NCI-H82 treated with DMSO at 0.1 percent for 48 hours (cell line): ENCODE measurements at regions not wholly inside any gene's neighbourhood (a gene's known extent, or its start where the extent isn't known, plus 50 kb on each side); places are given as distances from the start of the nearest gene placed in this dataset.

ENCODE experiments used
- DNase-seq: peaks from one replicate; lab custom pipeline; 2025; ENCODE audit not compliant: unreplicated experiment; lab: John Stamatoyannopoulos, UW

DNA sequence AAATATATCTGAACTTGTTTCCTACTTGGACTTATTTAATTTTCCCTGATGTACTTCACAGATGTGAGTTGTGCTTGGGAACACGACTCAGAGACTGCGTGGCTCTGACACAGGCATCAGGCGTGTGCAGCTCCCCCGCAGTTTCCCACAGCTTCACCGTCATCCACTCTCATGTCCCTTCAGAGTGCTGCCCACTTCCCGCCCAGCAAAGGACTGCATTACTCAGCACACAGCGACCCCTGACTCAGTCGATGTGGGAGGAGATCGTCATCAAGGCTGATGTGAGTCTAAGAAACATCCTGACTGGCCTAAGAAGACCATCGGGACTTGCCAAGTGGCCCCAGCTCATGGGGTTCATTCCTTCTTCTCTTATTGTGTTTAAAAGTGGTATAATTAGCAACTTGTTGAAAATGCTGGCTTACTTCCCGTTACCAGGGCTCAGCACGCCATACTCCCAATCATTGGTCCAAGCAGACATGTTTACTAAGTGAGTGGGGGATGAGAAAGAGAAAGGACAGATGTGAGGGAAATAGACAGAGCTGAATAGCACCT lies 539.4 kb upstream of the JARID2 start:
- no peak for DNase-seq

DNA sequence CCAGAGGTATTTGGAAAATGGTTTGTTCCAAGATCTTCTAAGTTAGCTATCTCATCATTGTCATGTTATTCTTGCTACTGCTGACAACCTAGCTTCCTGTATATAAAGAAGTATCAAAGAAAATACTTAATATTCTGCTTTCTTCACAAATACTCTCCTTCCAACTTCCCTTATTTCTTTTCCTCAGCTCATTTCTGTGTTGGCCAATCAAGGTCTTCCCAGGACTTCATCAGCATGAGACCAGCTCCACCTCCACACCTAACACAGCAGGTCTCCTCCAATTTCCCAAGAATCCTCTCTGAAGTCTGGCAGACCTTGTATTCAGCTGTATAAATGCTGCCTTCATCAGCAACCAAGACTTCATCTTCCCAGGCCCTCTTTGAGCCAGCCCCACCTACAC lies 538.6 kb upstream of the JARID2 start:
- no peak for DNase-seq

DNA sequence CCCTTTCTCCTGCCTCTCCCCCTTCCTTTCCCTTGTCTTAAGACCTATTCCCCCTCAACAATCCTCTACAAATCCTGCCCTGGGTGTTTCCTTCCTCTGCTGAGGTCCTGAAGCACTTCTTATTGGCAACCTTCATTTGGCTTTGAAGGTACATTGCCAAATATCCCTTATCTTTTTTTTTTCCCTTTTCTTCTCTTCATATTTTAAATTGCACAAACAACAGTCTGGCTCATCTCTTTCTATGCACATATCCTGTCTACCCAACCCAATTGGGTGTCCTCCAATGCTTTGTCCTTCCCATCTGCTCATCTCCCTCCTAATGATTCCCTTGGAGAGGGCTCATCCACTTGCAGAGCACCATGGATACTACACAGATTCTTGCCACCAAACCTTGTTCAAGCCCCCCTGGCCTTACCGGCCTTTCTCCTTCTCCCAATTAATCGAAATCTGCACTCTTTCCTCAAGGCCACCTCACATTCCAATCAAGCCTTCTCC lies 537.9 kb upstream of the JARID2 start:
- no peak for DNase-seq

DNA sequence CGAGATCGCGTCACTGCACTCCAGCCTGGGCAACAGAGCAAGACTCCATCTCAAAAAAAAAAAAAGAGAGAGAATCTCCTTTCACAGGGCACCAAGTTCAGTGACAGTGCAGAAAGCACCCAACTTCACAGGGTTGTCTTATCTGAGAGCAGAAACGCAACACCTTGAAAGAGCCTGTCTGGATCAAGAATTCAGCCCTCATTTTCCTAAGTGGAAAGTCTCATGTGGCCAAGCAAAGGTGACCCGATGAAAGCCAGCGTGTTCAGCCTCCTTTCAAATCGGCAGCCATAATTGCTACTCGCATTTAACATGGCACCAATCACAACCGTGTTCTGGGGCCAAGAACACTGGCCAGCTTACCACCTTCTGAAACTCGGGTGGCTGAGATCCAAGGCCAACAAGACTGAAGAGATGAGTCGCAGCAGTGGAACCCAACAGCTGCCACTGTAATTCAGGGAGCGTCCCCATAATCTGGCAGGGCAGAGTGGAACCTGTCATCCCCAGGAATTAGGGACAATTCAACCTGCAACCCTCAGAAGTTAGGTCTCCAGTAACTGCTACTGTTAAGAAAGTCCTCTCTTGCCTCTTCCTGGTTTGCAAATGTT lies 536.7 kb upstream of the JARID2 start:
- DNase-seq = no peak

DNA sequence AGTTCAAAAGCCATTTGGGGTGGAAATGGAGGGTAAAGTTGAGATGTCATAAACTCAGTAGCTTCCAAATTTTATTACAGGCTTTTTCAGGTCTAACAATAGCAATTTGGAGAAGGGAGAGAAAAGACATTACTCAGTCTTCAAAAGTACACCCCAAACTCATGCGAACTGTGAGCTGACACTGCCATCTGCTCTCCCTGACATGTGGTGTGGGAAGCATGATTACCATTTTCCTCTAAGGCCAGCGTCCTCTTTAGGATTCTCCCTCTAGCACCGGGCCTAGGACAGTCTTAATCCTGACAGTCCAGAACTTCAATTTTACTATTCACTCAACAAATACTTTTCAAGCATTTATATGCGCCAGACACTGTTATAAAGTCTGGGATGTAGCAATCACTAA lies 536.0 kb upstream of the JARID2 start:
- DNase-seq = no peak

DNA sequence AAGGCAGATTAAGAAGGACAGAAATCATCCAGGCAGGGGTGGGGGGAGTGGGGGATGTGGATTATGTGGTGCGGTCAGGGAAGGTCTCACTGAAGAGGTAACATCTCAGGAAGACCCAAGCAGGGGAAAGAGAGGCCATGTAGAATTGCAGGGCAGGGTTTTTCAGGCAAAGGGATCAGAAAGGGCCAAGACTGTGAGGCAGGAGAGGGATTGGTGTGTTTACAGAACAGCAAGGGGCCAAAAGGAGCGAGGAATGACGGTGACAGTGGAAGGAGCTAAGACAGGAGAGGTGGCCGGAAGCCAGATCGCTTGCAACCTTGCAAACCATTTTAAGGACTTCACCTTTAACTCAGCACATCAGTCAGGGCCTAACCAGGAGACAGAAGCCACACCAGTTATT lies 535.4 kb upstream of the JARID2 start:
- no peak for DNase-seq

DNA sequence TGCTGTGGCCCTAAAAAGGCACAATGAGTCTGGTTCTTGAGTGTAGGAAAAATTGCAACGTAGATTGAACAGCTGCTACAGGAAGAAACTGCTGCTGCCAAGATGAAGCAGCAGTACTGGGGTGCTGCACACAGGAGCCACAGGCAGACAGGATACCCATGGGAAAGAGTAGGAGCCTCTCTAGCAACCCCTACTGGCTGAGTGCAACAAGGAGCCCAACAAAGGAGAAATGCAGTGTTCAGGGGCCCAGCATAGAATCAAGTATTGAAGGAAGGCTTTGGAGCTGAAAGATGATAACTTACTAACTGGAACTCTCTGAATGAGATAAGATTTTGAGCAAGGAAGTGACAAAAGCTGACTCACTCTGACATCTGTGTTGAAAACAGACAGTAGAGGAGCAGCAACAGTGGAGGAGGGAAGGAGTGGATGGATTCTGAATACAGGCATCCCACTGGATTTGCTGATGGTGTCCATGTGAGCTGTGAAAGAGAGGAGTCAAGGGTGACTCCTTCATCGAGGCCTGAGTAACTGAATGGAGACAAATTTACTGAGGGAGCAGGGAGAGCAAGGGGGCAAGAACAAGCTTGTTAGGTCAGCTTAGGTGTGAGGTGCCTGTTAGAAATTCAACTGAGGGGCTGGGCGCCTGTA lies 534.7 kb upstream of the JARID2 start:
- no peak for DNase-seq

DNA sequence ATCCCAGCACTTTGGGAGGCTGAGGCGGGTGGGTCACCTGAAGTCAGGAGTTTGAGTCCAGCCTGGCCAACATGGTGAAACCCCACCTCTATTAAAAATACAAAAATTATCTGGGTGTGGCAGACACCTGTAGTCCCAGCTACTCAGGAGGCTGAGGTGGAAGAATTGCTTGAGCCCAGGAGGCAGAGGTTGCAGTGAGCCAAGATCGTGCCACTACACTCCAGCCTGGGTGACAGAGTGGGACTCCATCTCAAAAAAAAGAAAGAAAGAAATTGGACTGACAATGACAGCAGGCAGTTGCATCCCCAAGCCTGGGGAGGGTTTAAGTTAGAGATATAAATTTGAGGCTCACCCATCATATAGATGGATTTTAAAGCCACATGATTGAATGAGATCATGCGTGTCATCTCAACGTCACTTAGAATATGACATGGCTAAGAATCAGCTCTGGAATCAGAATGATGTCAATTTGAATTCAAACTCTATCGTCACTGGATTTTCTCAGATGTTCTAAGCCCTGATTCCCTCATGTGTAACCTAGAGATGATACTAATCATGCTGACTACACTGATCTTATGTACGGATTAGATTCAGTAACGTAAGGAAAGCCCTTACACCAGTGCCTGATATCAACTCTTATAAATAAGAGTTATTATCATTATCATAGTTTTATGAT lies 534.0 kb upstream of the JARID2 start:
- no peak for DNase-seq

DNA sequence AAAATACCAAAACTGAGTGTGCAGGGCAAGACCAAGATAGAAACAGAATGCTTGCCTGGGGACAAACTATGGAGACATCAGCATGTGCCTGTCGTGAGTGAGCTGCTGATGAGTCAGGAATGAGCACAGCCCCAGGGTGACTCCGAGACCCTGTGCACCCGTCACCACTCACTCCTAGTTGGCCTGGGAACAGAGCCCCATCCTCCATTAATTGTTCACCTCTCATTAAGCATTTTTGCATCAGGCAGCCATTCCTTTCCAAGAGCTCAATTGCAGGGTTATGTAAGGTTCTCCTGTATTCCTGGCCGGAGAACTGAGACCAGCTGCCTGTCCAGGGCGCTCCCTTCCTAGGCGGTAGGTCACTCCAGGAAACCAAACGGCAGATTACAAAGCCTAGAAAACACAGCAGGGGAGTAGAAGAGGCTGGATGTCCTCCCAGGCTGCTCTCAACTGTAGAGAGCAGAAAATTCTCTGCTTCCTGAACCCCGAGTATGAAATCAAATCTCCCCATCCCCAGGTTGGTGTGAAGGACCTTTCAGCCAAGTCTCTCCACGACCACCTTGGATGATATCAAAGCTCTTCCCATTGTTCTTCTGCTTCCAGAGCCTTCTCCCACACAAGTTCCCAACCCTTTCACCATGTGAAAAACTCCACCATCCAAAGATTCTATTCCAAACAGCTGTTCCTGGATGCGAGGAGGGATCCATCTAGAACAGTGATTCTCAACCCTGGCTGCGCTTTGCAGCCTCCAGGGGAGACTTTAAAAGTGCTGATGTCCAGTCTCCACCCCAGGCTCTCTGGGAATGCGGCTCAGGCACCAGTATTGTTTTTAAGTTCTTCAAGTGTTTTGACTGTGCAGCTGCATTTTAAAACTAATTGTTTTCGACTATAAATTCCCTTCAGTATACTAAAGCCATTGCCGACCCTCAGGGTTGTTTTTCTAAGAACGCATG lies 532.6 kb upstream of the JARID2 start:
- DNase-seq = no peak

DNA sequence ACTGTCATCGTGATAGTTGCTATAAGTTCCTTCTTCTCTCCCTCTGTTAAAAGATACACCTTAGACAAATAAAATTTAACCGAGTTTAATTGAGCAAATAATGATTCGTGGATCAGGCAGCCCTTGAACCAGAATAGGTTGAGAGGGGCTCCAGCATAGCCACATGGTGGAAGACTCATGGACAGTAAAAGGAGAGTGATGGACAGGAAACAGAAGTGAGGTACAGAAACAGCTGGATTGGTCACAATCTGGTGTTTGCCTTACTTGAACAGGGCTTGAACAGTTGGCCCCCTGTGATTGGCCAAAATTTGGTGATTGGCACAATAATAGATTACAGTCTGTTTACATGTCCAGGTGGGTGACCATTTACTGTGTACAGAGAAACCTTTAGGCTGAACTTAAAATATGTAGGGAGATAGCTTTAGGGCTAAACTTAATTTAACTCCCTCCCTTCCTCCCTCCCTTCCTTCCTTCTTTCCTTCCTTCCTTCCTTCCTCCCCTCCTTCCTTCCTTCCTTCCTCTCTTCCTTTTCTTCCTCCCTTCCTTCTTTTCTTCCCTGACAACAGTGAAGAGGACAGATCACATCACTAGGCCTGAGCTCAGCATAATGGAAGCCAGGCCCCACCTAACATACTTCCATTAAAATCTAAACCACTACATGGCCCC lies 531.8 kb upstream of the JARID2 start:
- DNase-seq = no peak

DNA sequence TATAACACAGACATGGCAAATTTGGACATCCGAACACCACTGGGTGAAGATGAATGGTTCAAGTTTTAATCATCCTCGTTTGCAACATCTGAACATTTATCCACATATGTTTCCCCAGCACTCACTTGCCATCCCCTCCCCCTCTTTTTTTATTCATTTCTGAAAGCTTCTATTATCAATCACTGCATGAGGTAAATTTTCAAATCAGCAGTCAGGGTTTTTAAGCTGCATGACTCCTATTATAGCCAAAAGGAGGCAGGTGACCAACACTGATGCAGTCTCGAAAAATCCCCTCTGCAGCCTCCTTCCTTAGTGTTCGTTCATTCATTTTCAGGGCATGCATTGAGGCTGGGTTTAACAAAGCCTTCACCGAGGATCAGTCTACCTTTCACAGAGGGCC lies 530.8 kb upstream of the JARID2 start:
- DNase-seq = no peak

DNA sequence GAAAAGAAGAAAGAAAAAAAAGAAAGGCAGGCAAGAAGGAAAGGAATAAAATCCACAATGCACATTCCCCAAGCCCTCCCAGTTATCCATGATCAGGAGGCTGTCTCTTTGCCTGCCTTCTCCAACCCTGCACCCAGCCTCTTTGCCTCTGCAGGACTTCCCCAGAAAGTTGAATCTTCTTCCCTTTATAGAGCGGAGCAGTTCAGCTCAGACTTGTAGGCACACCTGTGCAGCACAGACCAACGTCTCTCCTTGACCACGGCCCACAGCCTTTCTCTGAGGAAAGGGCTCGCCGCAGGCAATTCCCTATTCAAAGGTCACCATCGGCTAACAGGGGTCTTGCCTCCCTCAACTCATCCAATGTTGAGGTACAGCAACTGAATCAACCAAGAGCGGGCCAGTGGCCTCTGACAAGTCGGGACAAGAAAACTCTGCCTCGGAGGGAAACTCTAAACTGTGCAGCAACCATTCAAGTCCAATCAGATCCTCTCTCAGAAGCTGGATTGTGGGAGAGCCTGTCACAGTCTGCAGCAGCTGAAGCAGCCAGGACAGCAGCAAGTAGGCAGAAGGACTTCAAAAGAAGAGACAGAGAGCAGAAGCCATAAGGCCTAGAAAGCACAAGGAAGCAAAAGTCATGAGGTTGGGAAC lies 529.2 kb upstream of the JARID2 start:
- no peak for DNase-seq

DNA sequence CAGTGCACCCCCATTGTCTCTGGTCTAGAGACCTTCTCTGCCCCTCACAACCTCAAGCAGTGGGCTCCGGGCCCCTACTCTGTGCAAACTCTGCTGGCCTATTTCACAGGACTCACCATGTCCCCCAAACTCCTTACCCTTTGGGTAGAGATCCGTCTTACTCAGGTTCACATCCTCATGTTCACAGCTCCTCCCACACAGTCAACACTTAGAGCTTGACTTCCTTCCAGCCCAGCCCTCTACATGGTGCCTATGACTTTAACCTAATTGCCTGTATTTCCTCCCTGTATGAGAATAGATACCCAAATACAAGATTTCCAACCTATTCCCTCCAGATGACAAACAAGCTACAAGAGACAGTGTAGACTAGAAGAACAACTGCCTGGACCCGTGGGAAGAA lies 528.6 kb upstream of the JARID2 start:
- DNase-seq = no peak

DNA sequence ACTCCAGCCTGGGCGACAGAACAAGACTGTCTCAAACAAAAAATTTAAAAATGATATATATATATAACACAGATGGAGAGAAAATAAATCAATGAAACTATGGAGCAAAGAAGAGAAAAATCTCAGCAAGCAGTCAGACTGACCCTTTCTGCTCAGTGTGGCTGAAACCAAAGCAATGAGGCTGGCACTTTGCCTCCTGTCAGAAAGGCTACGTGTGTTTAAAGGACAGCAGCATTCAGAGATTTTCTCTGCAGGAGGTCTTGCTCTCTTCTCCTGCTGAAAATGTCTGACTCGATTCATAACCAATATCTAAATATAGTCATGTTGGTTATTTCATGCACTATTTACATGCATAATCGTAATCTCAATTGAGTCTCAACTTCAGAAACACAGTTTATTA lies 527.0 kb upstream of the JARID2 start:
- DNase-seq = no peak

DNA sequence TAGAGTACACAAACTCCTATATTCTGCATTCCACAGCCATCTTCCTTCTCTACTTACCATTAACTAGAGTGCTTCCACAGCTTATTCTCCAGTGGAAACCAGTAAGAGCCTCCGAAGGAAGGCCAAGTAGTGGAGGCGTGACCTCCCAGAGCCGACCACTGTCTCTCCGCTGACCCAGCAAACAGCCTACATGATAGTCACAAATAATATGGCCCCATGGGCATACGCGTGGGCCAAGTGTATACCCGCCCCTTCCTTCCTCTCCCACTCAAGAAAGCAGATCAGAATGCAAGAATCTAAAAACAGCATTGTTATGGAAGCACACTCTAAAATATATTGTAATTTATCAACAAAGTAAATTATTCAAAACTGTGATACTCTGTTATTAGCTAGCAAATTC lies 526.6 kb upstream of the JARID2 start:
- no peak for DNase-seq

DNA sequence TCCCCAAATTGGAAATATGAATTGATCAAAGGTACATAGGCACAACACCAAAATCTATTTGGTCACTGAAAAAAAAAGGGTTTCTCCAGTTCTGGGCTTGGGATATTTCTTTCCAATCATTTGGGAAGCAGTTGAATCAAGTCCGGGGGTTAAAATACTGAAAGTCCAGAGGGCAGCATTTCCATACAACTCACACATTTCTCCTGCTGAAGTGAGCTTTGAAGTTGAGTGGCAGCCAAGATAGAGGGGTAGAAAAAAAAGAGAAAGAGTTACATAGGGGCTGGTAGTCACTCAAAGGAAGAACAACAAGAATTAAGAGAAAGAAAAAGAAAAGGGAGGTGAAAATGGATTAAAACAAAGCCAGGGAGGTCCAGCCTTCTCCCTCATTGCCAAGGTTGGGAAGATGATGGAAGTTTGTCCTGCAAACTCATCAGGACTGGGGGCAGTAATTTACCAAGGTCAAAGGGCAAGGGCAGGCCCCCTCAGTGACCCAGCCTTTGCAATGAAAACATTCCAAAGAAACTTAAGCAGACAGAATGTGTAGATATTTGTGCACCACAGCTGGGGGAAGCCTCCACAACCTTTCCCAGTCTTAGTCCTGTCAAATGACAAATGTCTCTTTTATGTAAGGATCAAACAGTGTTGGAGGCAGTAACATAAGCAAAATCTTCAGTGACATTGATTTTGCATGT lies 525.3 kb upstream of the JARID2 start:
- no peak for DNase-seq

DNA sequence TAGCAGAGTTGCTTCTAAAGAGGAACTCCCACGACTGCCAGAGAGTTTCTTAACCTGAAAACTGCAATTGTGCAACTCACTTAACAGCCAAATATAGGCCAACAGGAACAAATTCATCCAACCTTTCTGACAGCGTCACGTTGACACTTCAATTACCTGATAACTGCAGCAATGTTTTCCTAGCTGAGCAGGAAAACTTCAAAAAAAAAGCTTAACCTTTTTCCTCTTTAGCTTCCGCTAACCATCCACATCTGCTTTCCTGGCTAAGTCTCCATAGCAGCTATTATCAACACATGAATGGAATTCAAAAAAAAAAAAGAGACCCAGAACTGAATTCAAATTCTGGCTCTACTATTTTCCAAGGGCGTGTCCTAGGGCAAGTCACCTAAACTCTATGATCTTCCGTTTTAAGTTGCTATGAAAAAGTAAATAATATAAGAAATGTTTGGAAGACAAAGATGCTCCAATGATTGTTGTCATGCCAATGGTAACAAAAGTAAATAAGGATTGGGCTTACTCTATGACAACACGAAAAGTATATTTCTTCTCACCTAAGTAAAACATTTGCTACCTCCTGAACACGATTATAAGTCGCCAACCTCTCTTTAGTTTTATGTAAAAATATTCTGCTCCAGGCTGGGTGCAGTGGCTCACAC lies 524.6 kb upstream of the JARID2 start:
- no peak for DNase-seq

DNA sequence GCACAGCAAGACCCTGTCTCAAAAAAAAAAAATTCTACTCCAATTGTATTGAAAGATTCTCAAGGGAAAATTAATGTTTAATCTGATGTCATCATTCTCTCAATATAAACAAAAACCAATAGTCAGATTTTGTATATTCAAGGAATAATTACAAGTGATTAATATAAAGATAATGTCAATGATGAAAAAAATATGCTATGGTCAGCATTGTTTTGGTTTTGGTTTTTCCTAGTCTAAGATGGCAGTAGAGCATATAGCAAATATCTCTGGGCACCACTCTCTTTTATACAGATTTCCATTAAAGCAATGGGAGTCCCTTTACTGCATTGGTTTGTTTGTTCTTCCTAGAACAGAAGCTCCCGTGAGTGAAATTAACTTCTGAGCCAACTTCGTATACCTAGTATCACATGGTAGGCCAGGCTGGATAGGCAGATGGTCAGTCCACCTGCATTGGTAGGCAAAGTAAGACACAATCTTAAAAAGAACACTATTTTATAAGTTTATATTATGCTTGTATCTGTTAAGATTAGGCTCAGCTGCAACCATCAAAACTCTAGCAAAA lies 523.8 kb upstream of the JARID2 start:
- DNase-seq = no peak

DNA sequence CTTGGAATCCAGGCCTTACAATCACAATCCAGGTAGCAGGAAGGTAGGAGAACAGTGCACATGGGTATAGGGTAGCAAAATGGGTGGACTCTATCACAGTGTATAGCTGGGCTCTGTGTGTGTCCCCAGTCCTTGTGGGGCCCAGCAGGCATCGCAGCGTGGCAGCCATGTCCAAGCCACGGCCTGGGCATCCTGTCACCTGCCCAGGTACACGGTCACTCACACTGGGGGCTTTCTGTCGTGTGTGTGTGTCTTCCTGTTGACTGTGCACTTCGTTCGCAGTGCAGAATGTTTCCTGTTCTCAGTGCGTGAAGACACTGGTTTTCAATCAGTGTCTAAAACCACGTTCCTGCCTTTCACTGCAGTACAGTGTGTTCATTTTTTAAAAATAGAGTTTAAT lies 523.2 kb upstream of the JARID2 start:
- no peak for DNase-seq
